ENCODE measurements at regions not wholly inside any gene's neighbourhood (a gene's known extent, or its start where the extent isn't known, plus 50 kb on each side); places are given as distances from the start of the nearest gene placed in this dataset.

DNA sequence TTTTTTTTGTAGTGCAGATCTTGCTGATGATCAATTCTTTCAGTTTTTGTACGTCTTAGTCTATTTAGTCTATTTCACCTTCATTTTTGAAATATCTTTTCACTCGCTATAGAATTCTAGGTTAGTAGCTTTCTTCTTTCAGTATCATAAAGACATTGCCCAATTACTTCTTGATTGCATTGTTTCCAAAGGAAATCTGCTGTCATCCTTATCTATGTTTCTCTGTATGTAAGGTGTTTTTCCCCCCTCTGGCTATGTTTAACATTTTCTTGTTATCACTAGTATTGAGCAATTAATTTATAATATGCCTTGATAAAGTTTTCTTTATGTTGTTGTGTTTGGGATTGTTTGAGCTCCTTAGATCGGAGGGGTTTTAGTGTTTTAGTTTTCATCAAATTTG is 171.9 kb downstream of the BMP4 start:
- no peaks in the 10 kb centered on the region for H3K27me3 ChIP-seq
- H3K9me3 ChIP-seq, result no peaks in the 10 kb centered on the region
- 92 to 93% methylated on average over 3 of the region's 3 CpGs for WGBS, 2 donors
- no peaks in the 10 kb centered on the region for H3K4me1 ChIP-seq
- DNase-seq, result no peak
- no peak overlapping the region for H3K27ac ChIP-seq
- H3K4me3 ChIP-seq (replicated peaks in 1 of 3), result no peak overlapping the region
- H3K36me3 ChIP-seq, result no peaks in the 10 kb centered on the region
- no peak for TF ChIP-seq POLR2A (IDR thresholded peaks at IDR 0.05)
- TF ChIP-seq, protein P1, sequence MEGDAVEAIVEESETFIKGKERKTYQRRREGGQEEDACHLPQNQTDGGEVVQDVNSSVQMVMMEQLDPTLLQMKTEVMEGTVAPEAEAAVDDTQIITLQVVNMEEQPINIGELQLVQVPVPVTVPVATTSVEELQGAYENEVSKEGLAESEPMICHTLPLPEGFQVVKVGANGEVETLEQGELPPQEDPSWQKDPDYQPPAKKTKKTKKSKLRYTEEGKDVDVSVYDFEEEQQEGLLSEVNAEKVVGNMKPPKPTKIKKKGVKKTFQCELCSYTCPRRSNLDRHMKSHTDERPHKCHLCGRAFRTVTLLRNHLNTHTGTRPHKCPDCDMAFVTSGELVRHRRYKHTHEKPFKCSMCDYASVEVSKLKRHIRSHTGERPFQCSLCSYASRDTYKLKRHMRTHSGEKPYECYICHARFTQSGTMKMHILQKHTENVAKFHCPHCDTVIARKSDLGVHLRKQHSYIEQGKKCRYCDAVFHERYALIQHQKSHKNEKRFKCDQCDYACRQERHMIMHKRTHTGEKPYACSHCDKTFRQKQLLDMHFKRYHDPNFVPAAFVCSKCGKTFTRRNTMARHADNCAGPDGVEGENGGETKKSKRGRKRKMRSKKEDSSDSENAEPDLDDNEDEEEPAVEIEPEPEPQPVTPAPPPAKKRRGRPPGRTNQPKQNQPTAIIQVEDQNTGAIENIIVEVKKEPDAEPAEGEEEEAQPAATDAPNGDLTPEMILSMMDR (IDR thresholded peaks at IDR 0.05), result no peak
- intact Hi-C loops (cut with DNase I), result no loop called here

DNA sequence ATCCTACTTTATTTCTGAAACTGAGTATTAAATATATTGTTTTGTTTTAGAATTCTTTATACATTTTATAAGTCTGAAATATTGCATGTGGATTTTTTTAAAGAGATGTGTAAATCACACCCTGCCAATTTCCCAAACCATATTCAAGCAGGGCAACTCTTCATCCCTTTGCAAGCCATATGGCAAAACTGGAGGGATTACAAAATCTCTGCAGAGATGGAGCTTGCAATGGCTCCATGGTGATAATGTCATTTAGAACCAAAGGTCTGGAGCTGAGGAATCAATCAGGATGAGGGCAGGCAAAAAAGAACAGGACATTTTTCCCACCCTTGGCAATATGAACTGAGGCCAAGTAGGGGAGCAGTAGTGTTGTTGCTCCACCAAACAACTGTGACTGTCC is 173.4 kb downstream of the BMP4 start:
- Histone ChIP-seq H3K27me3 (no peaks in the 10 kb centered on the region), H3K4me3 (replicated peaks in 1 of 3) (no peak overlapping the region), H3K4me1 (no peaks in the 10 kb centered on the region), H3K9me3 (no peaks in the 10 kb centered on the region), H3K36me3 (no peaks in the 10 kb centered on the region), H3K27ac (no peak overlapping the region)
- DNase-seq, result no peak
- no peak for TF ChIP-seq POLR2A (IDR thresholded peaks at IDR 0.05)
- TF ChIP-seq, protein P1 (IDR thresholded peaks at IDR 0.05), result no peak
- intact Hi-C loops (cut with DNase I), result no loop called here

DNA sequence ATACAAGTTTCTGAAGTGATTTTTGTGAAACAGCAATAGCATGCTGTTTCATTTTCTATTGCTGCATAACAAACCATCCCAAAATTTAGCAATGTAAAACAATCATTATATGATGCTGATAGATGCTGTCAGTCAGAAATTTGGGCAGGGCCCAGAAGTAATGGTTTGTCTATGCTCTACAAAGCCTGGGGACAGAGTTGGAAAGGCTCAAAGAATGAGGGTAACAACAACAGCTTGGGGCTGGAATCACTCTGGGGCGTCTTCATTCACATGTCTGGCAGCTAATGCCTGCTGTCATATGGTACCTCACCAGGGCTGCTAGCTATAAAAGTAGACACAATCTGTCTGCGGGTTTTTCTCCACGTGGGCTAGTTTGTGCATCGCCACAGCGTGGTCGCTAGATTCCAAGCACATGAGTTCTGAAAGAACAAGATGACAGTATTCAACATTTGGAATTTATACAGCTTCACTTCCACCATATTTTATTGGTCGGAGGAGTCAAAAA is 176.5 kb downstream of the BMP4 start:
- no peak for DNase-seq
- WGBS, 2 donors, result 93 to 96% methylated on average over 7 of the region's 7 CpGs
- Histone ChIP-seq H3K4me3 (replicated peaks in 1 of 3) (no peak overlapping the region), H3K36me3 (no peaks in the 10 kb centered on the region), H3K9me3 (no peaks in the 10 kb centered on the region), H3K27me3 (no peaks in the 10 kb centered on the region), H3K4me1 (no peaks in the 10 kb centered on the region), H3K27ac (no peak overlapping the region)
- TF ChIP-seq, protein P1 (IDR thresholded peaks at IDR 0.05), result no peak
- TF ChIP-seq POLR2A (IDR thresholded peaks at IDR 0.05), result no peak
- intact Hi-C loops (cut with DNase I), result no loop called here

DNA sequence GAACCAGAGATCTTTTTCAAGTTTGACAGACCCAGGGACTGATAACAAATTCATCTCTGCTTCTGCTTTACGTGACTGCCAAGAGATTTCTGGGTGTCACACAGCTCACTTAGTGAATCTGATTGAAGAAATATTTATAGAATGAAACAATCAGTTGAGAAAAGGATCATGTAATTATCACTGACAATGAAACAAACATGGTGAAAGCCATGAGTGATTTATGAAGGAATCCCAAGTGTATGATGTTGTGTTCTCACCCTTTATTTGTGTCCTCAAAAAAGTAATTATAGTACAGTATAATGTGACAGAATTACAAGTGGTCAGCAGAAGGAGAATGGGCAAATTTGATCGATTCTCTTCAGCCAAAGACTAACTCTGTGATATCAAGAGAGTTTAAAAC is 177.3 kb downstream of the BMP4 start:
- intact Hi-C loops (cut with DNase I), result no loop called here
- no peak for TF ChIP-seq POLR2A (IDR thresholded peaks at IDR 0.05)
- TF ChIP-seq, protein P1 (IDR thresholded peaks at IDR 0.05), result no peak
- Histone ChIP-seq H3K9me3 (no peaks in the 10 kb centered on the region), H3K27ac (no peak overlapping the region), H3K27me3 (no peaks in the 10 kb centered on the region), H3K4me3 (replicated peaks in 1 of 3) (no peak overlapping the region), H3K4me1 (no peaks in the 10 kb centered on the region), H3K36me3 (no peaks in the 10 kb centered on the region)
- 61 to 72% methylated on average over 2 of the region's 2 CpGs for WGBS, 2 donors
- no peak for DNase-seq

DNA sequence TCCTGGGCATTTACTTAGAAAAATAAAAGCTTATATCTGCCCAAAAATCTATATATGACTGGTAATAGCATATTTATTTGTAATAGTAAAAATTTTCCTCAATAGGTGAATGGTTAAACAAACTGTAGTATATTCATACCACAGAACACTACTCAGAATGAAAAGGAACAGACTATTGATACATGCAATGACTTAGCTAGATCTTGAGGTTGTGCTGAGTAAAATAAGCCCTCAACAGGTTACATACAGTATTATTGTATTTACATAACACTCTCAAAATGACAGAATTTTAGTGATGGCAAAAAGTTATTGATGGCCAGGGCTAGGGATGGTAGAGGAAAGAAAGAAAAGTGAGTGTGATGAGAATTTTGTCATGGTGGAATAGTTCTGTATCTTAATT is 178.4 kb downstream of the BMP4 start:
- TF ChIP-seq, protein P1 (IDR thresholded peaks at IDR 0.05), result no peak
- no peak for TF ChIP-seq POLR2A (IDR thresholded peaks at IDR 0.05)
- H3K36me3 ChIP-seq, result no peaks in the 10 kb centered on the region
- intact Hi-C loops (cut with DNase I), result no loop called here
- no peak overlapping the region for H3K27ac ChIP-seq
- DNase-seq, result no peak
- H3K9me3 ChIP-seq, result no peaks in the 10 kb centered on the region
- H3K4me1 ChIP-seq, result no peaks in the 10 kb centered on the region
- no peaks in the 10 kb centered on the region for H3K27me3 ChIP-seq
- H3K4me3 ChIP-seq (replicated peaks in 1 of 3), result no peak overlapping the region

Data from thyroid gland (tissue), 4 donors.